HCT116 (cell line): ENCODE measurements at regions not wholly inside any gene's neighbourhood (a gene's known extent, or its start where the extent isn't known, plus 50 kb on each side); places are given as distances from the start of the nearest gene placed in this dataset.

Source experiments
- ATAC-seq: fragments of 200-7000 bp; cut with Tn5 transposase; 2 replicates; pipeline ENCODE4 v1.9.1; 2020; ENCODE audit warnings: mild to moderate bottlenecking, moderate library complexity
- BruUV-seq: library from RNA; stranded (reverse); fragments of 400-500 nt; replicated peaks from 2 replicates; lab custom pipeline; 2021; lab: Mats Ljungman, UMichigan
- CTCF ChIA-PET: fragments of 300-600 bp; sonication (Branson Sonifier 250); formaldehyde crosslinking; loops from one replicate; lab custom pipeline; 2021; ENCODE audit warnings: antibody characterized with exemption; lab: Charles Lee
- POLR2A ChIA-PET: fragments of 300-600, 350-600 bp; sonication (Branson Sonifier 250); formaldehyde crosslinking; loops from one replicate; lab custom pipeline; 2021; ENCODE audit warnings: antibody characterized with exemption; lab: Charles Lee
- RAD21 ChIA-PET, 2 experiments: fragments of 300-600 bp; sonication (Branson Sonifier 250); formaldehyde crosslinking; loops; one replicate each; lab custom pipeline; 2023; ENCODE audit warnings: low total read pairs in 2 of 2; ENCODE audit not compliant: uncharacterized antibody in 2 of 2, unreplicated experiment in 2 of 2, low non-redundant PET in 1 of 2; lab: Charles Lee
- DNase-seq: peaks from one replicate; pipeline ENCODE4 v3.0.0-alpha.2; 2010; ENCODE audit warnings: low read depth, low spot score
- H2AFZ ChIP-seq: fragments of 200-600 bp; shearing (Covaris generic), sonication (generic); 2 replicates; pipeline ENCODE4 v1.6.1; 2017; ENCODE audit warnings: low read depth, mixed run types, mixed read lengths, antibody characterized with exemption, low read length; ENCODE audit not compliant: poor library complexity, severe bottlenecking
- H3K27ac ChIP-seq: 2 replicates; pipeline ENCODE4 v1.5.1; 2012; ENCODE audit warnings: low read depth, low read length
- H3K27me3 ChIP-seq: fragments of 200-600 bp; sonication (generic); 2 replicates; pipeline ENCODE4 v1.6.1; 2016; ENCODE audit warnings: mixed run types, low read length, mixed read lengths; ENCODE audit not compliant: insufficient read depth
- H3K36me3 ChIP-seq, 2 experiments: fragments of 200-500 bp in 1 of 2; fragments of 200-600 bp in 1 of 2; sonication (Bioruptor generic) in 1 of 2; sonication (generic) in 1 of 2; 2 replicates each; pipeline versions ENCODE4 v1.5.1 to v1.6.1; 2014 to 2016; ENCODE audit warnings: low read length in 2 of 2, inconsistent platforms in 1 of 2, mixed read lengths in 1 of 2, mixed run types in 1 of 2; ENCODE audit not compliant: insufficient read depth in 2 of 2, control insufficient read depth in 1 of 2
- H3K4me1 ChIP-seq, 2 experiments: fragments of 200-600 bp in 1 of 2; sonication (generic) in 1 of 2; 2 replicates each; pipeline versions ENCODE4 v1.5.1 to v1.6.1; 2012 to 2017; ENCODE audit warnings: low read length in 2 of 2, inconsistent platforms in 1 of 2, mild to moderate bottlenecking in 1 of 2, mixed read lengths in 1 of 2, mixed run types in 1 of 2, moderate library complexity in 1 of 2; ENCODE audit not compliant: insufficient read depth in 2 of 2, control insufficient read depth in 1 of 2
- H3K4me2 ChIP-seq: fragments of 200-600 bp; sonication (generic); 2 replicates; pipeline ENCODE4 v1.6.1; 2017; ENCODE audit warnings: mixed run types, low read length, mixed read lengths
- H3K4me3 ChIP-seq, 2 experiments: fragments of 200-600 bp in 1 of 2; sonication (generic) in 1 of 2; replicated peaks in 1 of 2; 2 replicates each; pipeline ENCODE4 v1.5.1; 2011 to 2016; ENCODE audit warnings: low read length in 2 of 2, control low read depth in 1 of 2, low read depth in 1 of 2, mild to moderate bottlenecking in 1 of 2, mixed read lengths in 1 of 2, mixed run types in 1 of 2
- H3K79me2 ChIP-seq: fragments of 200-600 bp; sonication (generic); 2 replicates; pipeline ENCODE4 v1.6.1; 2017; ENCODE audit warnings: mild to moderate bottlenecking, mixed run types, low read length, moderate library complexity, mixed read lengths; ENCODE audit not compliant: insufficient read depth
- H3K9ac ChIP-seq: fragments of 200-600 bp; sonication (generic); 2 replicates; pipeline ENCODE4 v1.6.1; 2016; ENCODE audit warnings: low read length, mixed read lengths
- H3K9me2 ChIP-seq: fragments of 200-600 bp; sonication (generic), shearing (Covaris generic); 2 replicates; pipeline ENCODE4 v1.6.1; 2017; ENCODE audit warnings: mixed run types, mild to moderate bottlenecking, moderate library complexity; ENCODE audit not compliant: insufficient read depth
- H3K9me3 ChIP-seq, 2 experiments: fragments of 200-500 bp in 1 of 2; fragments of 200-600 bp in 1 of 2; sonication (Bioruptor generic) in 1 of 2; sonication (generic) in 1 of 2; 2 replicates each; pipeline ENCODE4 v1.6.1; 2014 to 2017; ENCODE audit warnings: low read length in 2 of 2, mixed read lengths in 2 of 2, inconsistent platforms in 1 of 2, low read depth in 1 of 2, mild to moderate bottlenecking in 1 of 2, mixed run types in 1 of 2, moderate library complexity in 1 of 2; ENCODE audit not compliant: control insufficient read depth in 1 of 2, insufficient read depth in 1 of 2
- H4K20me1 ChIP-seq: fragments of 200-600 bp; sonication (generic), shearing (Covaris generic); 2 replicates; pipeline ENCODE4 v1.6.1; 2017; ENCODE audit warnings: mixed run types, mild to moderate bottlenecking, moderate library complexity; ENCODE audit not compliant: insufficient read depth
- EGR1 ChIP-seq: IDR thresholded peaks from 2 replicates; pipeline ENCODE4 v1.6.1; 2012; ENCODE audit warnings: low read depth
- ELF1 ChIP-seq: IDR thresholded peaks from 2 replicates; pipeline ENCODE4 v1.6.1; 2012; ENCODE audit warnings: low read depth, borderline replicate concordance
- EZH2phosphoT487 ChIP-seq: fragments of 200-600 bp; IDR thresholded peaks from 2 replicates; pipeline ENCODE4 v1.6.1; 2018; ENCODE audit warnings: antibody characterized with exemption, borderline replicate concordance
- FOSL1 ChIP-seq: IDR thresholded peaks from 2 replicates; pipeline ENCODE4 v1.6.1; 2012; ENCODE audit warnings: low read depth
- JUND ChIP-seq: IDR thresholded peaks from 2 replicates; pipeline ENCODE4 v1.6.1; 2012
- POLR2AphosphoS5 ChIP-seq: IDR thresholded peaks from 2 replicates; pipeline ENCODE4 v1.6.1; 2011; ENCODE audit warnings: mild to moderate bottlenecking, low read depth, low read length, moderate library complexity
- RAD21 ChIP-seq: IDR thresholded peaks from 2 replicates; pipeline ENCODE4 v1.6.1; 2012; ENCODE audit warnings: low read depth, mild to moderate bottlenecking
- SIN3A ChIP-seq: IDR thresholded peaks from 2 replicates; pipeline ENCODE4 v1.6.1; 2012; ENCODE audit warnings: low read depth
- SRF ChIP-seq: IDR thresholded peaks from 2 replicates; pipeline ENCODE4 v1.6.1; 2012; ENCODE audit warnings: low read depth
- YY1 ChIP-seq: IDR thresholded peaks from 2 replicates; pipeline ENCODE4 v1.6.1; 2011; ENCODE audit warnings: low read length, low read depth, moderate library complexity, mild to moderate bottlenecking; ENCODE audit not compliant: insufficient replicate concordance; ENCODE audit errors: extremely low read depth
- ZFX ChIP-seq: fragments of 450-650 bp; IDR thresholded peaks from 2 replicates; pipeline ENCODE4 v1.6.1; 2017
- ZNF274 ChIP-seq: fragments of 200-500 bp; sonication (Bioruptor generic); IDR thresholded peaks from 2 replicates; pipeline ENCODE4 v1.6.1; 2014; ENCODE audit warnings: mild to moderate bottlenecking, low read depth, low read length, inconsistent platforms
- intact Hi-C: fragments of 100-400 bp; cut with micrococcal nuclease; formaldehyde crosslinking; loops from 2 replicates; pipeline ENCODE4 v1.10.0; 2022
- TF ChIP-seq, protein P1 (sequence below), 3 experiments: fragments of 200-600 bp in 1 of 3; sonication (generic) in 1 of 3; IDR thresholded peaks in 2 of 3; conservative IDR thresholded peaks in 1 of 3; 2 replicates each; pipeline ENCODE4 v1.5.1; 2012 to 2017; ENCODE audit warnings: low read depth in 2 of 3, low read length in 2 of 3, antibody characterized with exemption in 1 of 3, borderline replicate concordance in 1 of 3, control low read depth in 1 of 3, mild to moderate bottlenecking in 1 of 3, mixed read lengths in 1 of 3, mixed run types in 1 of 3, moderate library complexity in 1 of 3; ENCODE audit not compliant: insufficient read depth in 1 of 3
- TF ChIP-seq, protein P2 (sequence below): IDR thresholded peaks from 2 replicates; pipeline ENCODE4 v1.6.1; 2012
- TF ChIP-seq, protein P3 (sequence below): IDR thresholded peaks from 2 replicates; pipeline ENCODE4 v1.6.1; 2012
- TF ChIP-seq, protein P4 (sequence below): IDR thresholded peaks from 2 replicates; pipeline ENCODE4 v1.6.1; 2012; ENCODE audit warnings: low read depth

DNA sequence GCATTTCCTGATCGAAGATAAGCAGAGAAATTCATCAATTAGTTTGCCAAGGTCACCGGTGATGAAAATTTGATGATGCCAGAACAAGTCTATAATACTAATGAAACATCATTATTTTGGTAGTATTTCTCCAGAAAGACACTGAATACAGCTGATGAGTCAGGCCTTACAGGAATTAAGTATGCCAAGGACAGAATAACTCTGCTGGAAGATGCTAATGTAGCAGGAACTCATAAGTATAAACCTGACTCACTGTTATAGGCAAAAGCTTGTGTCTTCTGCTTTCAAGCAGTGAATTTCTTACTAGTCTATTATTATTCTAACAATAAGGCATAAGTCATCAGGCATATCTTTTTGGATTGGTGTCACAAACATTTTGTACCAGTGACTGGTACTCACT is 1825.1 kb upstream of the IGFBP7 start:
- no peak for ATAC-seq
- ChIA-PET CTCF (no interaction called here), RAD21 (no interaction called here), POLR2A (no interaction called here)
- Histone ChIP-seq H3K79me2 (no peaks in the 10 kb centered on the region), H3K9ac (no peak overlapping the region), H3K27ac (no peak overlapping the region), H3K27me3 (no peaks in the 10 kb centered on the region), H3K4me3 (no peak overlapping the region), H2AFZ (no peak overlapping the region), H3K36me3 (no peaks in the 10 kb centered on the region), H3K4me2 (no peak overlapping the region), H3K9me2 (no peaks in the 10 kb centered on the region), H4K20me1 (no peaks in the 10 kb centered on the region), H3K9me3 (peaks cover 4 to 28% of the 10 kb centered on the region in 2 experiments; a peak in 3 of 4 replicates), H3K4me1 (no peaks in the 10 kb centered on the region)
- BruUV-seq, result no TSS peak
- DNase-seq, result no peak
- intact Hi-C loops, result no loop called here
- no peak for TF ChIP-seq ZFX
- TF ChIP-seq, protein P1, sequence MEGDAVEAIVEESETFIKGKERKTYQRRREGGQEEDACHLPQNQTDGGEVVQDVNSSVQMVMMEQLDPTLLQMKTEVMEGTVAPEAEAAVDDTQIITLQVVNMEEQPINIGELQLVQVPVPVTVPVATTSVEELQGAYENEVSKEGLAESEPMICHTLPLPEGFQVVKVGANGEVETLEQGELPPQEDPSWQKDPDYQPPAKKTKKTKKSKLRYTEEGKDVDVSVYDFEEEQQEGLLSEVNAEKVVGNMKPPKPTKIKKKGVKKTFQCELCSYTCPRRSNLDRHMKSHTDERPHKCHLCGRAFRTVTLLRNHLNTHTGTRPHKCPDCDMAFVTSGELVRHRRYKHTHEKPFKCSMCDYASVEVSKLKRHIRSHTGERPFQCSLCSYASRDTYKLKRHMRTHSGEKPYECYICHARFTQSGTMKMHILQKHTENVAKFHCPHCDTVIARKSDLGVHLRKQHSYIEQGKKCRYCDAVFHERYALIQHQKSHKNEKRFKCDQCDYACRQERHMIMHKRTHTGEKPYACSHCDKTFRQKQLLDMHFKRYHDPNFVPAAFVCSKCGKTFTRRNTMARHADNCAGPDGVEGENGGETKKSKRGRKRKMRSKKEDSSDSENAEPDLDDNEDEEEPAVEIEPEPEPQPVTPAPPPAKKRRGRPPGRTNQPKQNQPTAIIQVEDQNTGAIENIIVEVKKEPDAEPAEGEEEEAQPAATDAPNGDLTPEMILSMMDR (IDR thresholded peaks at IDR 0.05 in 2 of 3, conservative IDR thresholded peaks at IDR 0.05 in 1 of 3; ENCODE audit: borderline replicate concordance in 1 of 3, insufficient read depth in 1 of 3, low read depth in 2 of 3, low read length in 2 of 3), result no peak

DNA sequence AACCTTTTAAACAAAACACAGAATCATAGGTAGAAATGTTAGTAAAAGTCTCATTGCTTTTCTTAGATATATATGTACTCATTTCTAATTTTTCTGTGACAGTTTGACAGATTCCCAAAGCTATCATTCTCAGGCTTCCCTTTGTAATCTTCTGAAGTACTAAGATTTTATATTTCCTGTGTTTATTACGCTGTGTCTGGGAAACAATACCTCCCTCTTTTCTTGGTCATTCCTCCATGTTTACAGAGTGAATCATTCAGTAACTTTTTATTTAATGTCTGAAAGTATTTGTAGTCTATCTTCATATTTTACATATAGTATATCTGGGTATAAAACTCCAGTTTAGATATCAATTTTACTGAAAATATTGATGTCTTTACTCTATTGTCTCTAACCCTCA is 1826.3 kb upstream of the IGFBP7 start:
- ChIA-PET CTCF (no interaction called here), POLR2A (no interaction called here), RAD21 (no interaction called here)
- ATAC-seq, result no peak
- H3K4me1 ChIP-seq, result no peaks in the 10 kb centered on the region
- H3K4me3 ChIP-seq, result no peak overlapping the region
- H3K79me2 ChIP-seq, result no peaks in the 10 kb centered on the region
- H3K36me3 ChIP-seq, result no peaks in the 10 kb centered on the region
- no peaks in the 10 kb centered on the region for H3K27me3 ChIP-seq
- no peak overlapping the region for H2AFZ ChIP-seq
- no peaks in the 10 kb centered on the region for H3K9me2 ChIP-seq
- no peak overlapping the region for H3K9ac ChIP-seq
- H3K9me3 ChIP-seq, result peaks cover 4 to 28% of the 10 kb centered on the region in 2 experiments; a peak in 3 of 4 replicates
- no peak overlapping the region for H3K27ac ChIP-seq
- intact Hi-C loops, result no loop called here
- H4K20me1 ChIP-seq, result no peaks in the 10 kb centered on the region
- DNase-seq, result no peak
- H3K4me2 ChIP-seq, result no peak overlapping the region
- BruUV-seq, result no TSS peak
- TF ChIP-seq EGR1 (no peak), YY1 (no peak), EZH2phosphoT487 (no peak), ZNF274 (no peak), SRF (no peak), ELF1 (no peak), JUND (no peak), RAD21 (no peak), POLR2AphosphoS5 (no peak), ZFX (no peak), SIN3A (no peak), FOSL1 (no peak)
- TF ChIP-seq, protein P2, sequence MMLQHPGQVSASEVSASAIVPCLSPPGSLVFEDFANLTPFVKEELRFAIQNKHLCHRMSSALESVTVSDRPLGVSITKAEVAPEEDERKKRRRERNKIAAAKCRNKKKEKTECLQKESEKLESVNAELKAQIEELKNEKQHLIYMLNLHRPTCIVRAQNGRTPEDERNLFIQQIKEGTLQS, result no peak
- TF ChIP-seq, protein P3, sequence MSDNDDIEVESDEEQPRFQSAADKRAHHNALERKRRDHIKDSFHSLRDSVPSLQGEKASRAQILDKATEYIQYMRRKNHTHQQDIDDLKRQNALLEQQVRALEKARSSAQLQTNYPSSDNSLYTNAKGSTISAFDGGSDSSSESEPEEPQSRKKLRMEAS, result no peak
- TF ChIP-seq, protein P4, sequence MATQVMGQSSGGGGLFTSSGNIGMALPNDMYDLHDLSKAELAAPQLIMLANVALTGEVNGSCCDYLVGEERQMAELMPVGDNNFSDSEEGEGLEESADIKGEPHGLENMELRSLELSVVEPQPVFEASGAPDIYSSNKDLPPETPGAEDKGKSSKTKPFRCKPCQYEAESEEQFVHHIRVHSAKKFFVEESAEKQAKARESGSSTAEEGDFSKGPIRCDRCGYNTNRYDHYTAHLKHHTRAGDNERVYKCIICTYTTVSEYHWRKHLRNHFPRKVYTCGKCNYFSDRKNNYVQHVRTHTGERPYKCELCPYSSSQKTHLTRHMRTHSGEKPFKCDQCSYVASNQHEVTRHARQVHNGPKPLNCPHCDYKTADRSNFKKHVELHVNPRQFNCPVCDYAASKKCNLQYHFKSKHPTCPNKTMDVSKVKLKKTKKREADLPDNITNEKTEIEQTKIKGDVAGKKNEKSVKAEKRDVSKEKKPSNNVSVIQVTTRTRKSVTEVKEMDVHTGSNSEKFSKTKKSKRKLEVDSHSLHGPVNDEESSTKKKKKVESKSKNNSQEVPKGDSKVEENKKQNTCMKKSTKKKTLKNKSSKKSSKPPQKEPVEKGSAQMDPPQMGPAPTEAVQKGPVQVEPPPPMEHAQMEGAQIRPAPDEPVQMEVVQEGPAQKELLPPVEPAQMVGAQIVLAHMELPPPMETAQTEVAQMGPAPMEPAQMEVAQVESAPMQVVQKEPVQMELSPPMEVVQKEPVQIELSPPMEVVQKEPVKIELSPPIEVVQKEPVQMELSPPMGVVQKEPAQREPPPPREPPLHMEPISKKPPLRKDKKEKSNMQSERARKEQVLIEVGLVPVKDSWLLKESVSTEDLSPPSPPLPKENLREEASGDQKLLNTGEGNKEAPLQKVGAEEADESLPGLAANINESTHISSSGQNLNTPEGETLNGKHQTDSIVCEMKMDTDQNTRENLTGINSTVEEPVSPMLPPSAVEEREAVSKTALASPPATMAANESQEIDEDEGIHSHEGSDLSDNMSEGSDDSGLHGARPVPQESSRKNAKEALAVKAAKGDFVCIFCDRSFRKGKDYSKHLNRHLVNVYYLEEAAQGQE, result no peak
